ENCODE measurements at regions not wholly inside any gene's neighbourhood (a gene's known extent, or its start where the extent isn't known, plus 50 kb on each side); places are given as distances from the start of the nearest gene placed in this dataset.

DNA sequence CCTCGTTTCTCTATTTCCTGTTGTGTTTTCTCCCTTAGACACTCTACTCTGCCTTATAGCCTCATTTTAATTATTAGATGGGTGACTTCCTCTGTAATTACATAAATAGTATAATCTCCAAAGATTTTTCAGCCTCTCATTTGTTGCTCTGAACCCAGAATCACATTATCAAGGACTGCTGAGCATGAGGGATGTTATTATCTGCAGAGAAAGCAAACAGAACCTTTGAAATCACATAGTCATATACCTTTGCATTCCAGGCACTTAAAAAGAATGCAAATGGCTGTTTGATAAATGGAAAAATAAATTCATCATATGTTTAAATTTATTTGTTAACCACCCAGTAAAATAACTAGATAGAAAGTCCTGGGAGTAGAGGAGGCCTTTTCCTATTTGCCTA, 305.1 kb upstream of the PPP1R2C start:
- TF ChIP-seq, protein P1, sequence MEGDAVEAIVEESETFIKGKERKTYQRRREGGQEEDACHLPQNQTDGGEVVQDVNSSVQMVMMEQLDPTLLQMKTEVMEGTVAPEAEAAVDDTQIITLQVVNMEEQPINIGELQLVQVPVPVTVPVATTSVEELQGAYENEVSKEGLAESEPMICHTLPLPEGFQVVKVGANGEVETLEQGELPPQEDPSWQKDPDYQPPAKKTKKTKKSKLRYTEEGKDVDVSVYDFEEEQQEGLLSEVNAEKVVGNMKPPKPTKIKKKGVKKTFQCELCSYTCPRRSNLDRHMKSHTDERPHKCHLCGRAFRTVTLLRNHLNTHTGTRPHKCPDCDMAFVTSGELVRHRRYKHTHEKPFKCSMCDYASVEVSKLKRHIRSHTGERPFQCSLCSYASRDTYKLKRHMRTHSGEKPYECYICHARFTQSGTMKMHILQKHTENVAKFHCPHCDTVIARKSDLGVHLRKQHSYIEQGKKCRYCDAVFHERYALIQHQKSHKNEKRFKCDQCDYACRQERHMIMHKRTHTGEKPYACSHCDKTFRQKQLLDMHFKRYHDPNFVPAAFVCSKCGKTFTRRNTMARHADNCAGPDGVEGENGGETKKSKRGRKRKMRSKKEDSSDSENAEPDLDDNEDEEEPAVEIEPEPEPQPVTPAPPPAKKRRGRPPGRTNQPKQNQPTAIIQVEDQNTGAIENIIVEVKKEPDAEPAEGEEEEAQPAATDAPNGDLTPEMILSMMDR (IDR thresholded peaks at IDR 0.05), result no peak
- no peak for TF ChIP-seq EZH2 (IDR thresholded peaks at IDR 0.05; ENCODE audit: borderline replicate concordance, insufficient read depth, low read depth, low read length, poor library complexity, severe bottlenecking)

Data from B cell (primary cell).